GM23338 (cell line): ENCODE measurements at regions not wholly inside any gene's neighbourhood (a gene's known extent, or its start where the extent isn't known, plus 50 kb on each side); places are given as distances from the start of the nearest gene placed in this dataset.
"Not testable (repeated sequence)": the region's sequence is repeated elsewhere in the genome, so short reads cannot be mapped to it uniquely, and the experiment has no call there.

ENCODE experiments used
- ATAC-seq: fragments of 200-7000 bp; cut with Tn5 transposase; 3 replicates; pipeline ENCODE4 v1.9.1; 2020
- DNase-seq: peaks from one replicate; pipeline ENCODE4 v3.0.0-alpha.2; 2015; ENCODE audit warnings: low spot score
- H2AFZ ChIP-seq: fragments of 200-600 bp; sonication (generic); 2 replicates; pipeline ENCODE4 v1.8.0; 2016; ENCODE audit warnings: antibody characterized with exemption, mild to moderate bottlenecking, moderate library complexity
- H3F3A ChIP-seq: fragments of 200-600 bp; sonication (generic); replicated peaks from 2 replicates; pipeline ENCODE4 v1.8.0; 2017; ENCODE audit warnings: antibody characterized with exemption, mixed run types, low read depth
- H3K27ac ChIP-seq: fragments of 200-600 bp; sonication (generic); 2 replicates; pipeline ENCODE4 v1.6.1; 2016; ENCODE audit warnings: low read depth
- H3K27me3 ChIP-seq: fragments of 200-600 bp; sonication (generic); 2 replicates; pipeline ENCODE4 v1.8.0; 2016; ENCODE audit warnings: mild to moderate bottlenecking, mixed run types, moderate library complexity; ENCODE audit not compliant: insufficient read depth
- H3K36me3 ChIP-seq: fragments of 200-600 bp; sonication (generic); 2 replicates; pipeline ENCODE4 v1.8.0; 2016; ENCODE audit warnings: mild to moderate bottlenecking; ENCODE audit not compliant: insufficient read depth
- H3K4me1 ChIP-seq: fragments of 200-600 bp; sonication (generic); 2 replicates; pipeline ENCODE4 v1.8.0; 2016; ENCODE audit warnings: mild to moderate bottlenecking, moderate library complexity; ENCODE audit not compliant: insufficient read depth
- H3K4me2 ChIP-seq: fragments of 200-600 bp; sonication (generic); 2 replicates; pipeline ENCODE4 v1.7.1; 2017; ENCODE audit warnings: mixed run types
- H3K4me3 ChIP-seq: fragments of 200-600 bp; sonication (generic); 2 replicates; pipeline ENCODE4 v1.6.1; 2016; ENCODE audit warnings: mixed run types
- H3K79me2 ChIP-seq: fragments of 200-600 bp; sonication (generic); replicated peaks from 2 replicates; pipeline ENCODE4 v1.8.0; 2017; ENCODE audit warnings: mild to moderate bottlenecking; ENCODE audit not compliant: insufficient read depth
- H3K9me2 ChIP-seq: fragments of 200-600 bp; sonication (generic); 2 replicates; pipeline ENCODE4 v1.8.0; 2017; ENCODE audit not compliant: insufficient read depth
- H4K20me1 ChIP-seq: fragments of 200-600 bp; sonication (generic); replicated peaks from 2 replicates; pipeline ENCODE4 v1.8.0; 2017; ENCODE audit warnings: mild to moderate bottlenecking; ENCODE audit not compliant: insufficient read depth
- H3K27ac Mint-ChIP-seq: 2 replicates; pipeline ENCODE4 v1.8.0; 2020; ENCODE audit warnings: inconsistent platforms, mild to moderate bottlenecking, moderate library complexity, mixed read lengths
- H3K27me3 Mint-ChIP-seq: 3 replicates; pipeline ENCODE4 v1.8.0; 2022; ENCODE audit warnings: low read depth, mild to moderate bottlenecking, moderate library complexity, mixed read lengths, inconsistent platforms; ENCODE audit not compliant: insufficient read depth, poor library complexity
- H3K36me3 Mint-ChIP-seq: 3 replicates; pipeline ENCODE4 v1.8.0; 2021; ENCODE audit warnings: low read depth, mild to moderate bottlenecking, inconsistent platforms, moderate library complexity, mixed read lengths
- H3K4me1 Mint-ChIP-seq: 3 replicates; pipeline ENCODE4 v1.8.0; 2020; ENCODE audit warnings: mild to moderate bottlenecking, inconsistent platforms, mixed read lengths
- H3K4me3 Mint-ChIP-seq: 3 replicates; pipeline ENCODE4 v1.8.0; 2021; ENCODE audit warnings: moderate library complexity, mild to moderate bottlenecking, inconsistent platforms, mixed read lengths
- H3K9me3 Mint-ChIP-seq: 3 replicates; pipeline ENCODE4 v1.8.0; 2020; ENCODE audit warnings: moderate library complexity, mild to moderate bottlenecking, inconsistent platforms, mixed read lengths
- TF ChIP-seq, protein P1 (sequence below), 2 experiments: fragments of 200-600 bp in 1 of 2; sonication (generic) in 1 of 2; conservative IDR thresholded peaks; 2 replicates each; pipeline versions ENCODE4 v1.5.1 to v1.6.1; 2016 to 2017; ENCODE audit warnings: antibody characterized with exemption in 2 of 2, low read depth in 2 of 2, mild to moderate bottlenecking in 2 of 2, moderate library complexity in 1 of 2
- TF ChIP-seq, protein P2 (sequence below): IDR thresholded peaks from 2 replicates; pipeline ENCODE4 v1.6.1; 2016; ENCODE audit warnings: antibody characterized with exemption

- not testable (repeated sequence) for H3K27ac ChIP-seq, H3K27me3 ChIP-seq, H3F3A ChIP-seq, H2AFZ ChIP-seq, H3K4me1 Mint-ChIP-seq, H3K4me1 ChIP-seq, H3K9me3 Mint-ChIP-seq, H3K27me3 Mint-ChIP-seq, H3K27ac Mint-ChIP-seq, H3K36me3 Mint-ChIP-seq, ATAC-seq, H4K20me1 ChIP-seq, H3K9me2 ChIP-seq, H3K36me3 ChIP-seq, DNase-seq, H3K79me2 ChIP-seq
- Histone ChIP-seq H3K4me3 (peak overlapping the region; percentile 61; the same call in 1 of the 2 replicates), H3K4me2 (peak overlapping the region; percentile 77; the same call in 1 of the 2 replicates)
- peak overlapping the region; percentile 58 for H3K4me3 Mint-ChIP-seq
These were observed 59.8 kb upstream of the LPGAT1 start for GRCh38 chr1:211890091-211890995.

GRCh38 chr1:211889307-211890090 lies 58.9 kb upstream of the LPGAT1 start:
- H3K4me2 ChIP-seq = peak overlapping the region; percentile 77
- H3K27me3 Mint-ChIP-seq, H3K27ac ChIP-seq, H3K9me2 ChIP-seq, H3K9me3 Mint-ChIP-seq, H3K4me1 ChIP-seq, H3K27ac Mint-ChIP-seq, H4K20me1 ChIP-seq, H3K4me1 Mint-ChIP-seq, H3K36me3 Mint-ChIP-seq, H3K79me2 ChIP-seq, H3K36me3 ChIP-seq, H3F3A ChIP-seq, H3K27me3 ChIP-seq: not testable (repeated sequence)
- peak overlapping the region; percentile 61 for H3K4me3 ChIP-seq
- ATAC-seq (peak; percentile 86), DNase-seq (peak; percentile 65)
- H2AFZ ChIP-seq = peak overlapping the region; percentile 94
- H3K4me3 Mint-ChIP-seq = peak overlapping the region; percentile 66

DNA sequence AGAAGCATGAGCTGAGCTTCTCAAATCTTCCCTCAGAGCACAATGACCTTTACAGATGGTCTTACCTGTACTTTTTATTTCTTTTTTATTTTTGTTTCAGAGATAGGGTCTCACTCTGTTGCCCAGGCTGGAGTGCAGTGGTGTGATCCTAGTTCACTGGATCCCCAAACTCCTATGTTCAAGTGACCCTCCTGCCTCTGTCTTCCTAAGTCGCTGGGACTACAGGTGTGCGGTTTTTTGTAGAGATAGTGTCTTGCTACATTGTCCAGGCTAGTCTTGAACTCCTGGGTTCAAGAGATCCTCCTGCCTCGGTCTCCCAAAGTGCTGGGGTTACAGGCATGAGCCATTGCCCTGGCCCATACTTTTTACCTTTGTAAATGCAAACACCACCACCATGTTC lies 56.0 kb upstream of the LPGAT1 start:
- no peak overlapping the region for H2AFZ ChIP-seq
- ATAC-seq (no peak), DNase-seq (no peak)
- Mint-ChIP-seq H3K27ac (no peak overlapping the region), H3K4me3 (no peak overlapping the region), H3K36me3 (no peaks in the 10 kb centered on the region), H3K27me3 (peaks cover 9% of the 10 kb centered on the region), H3K4me1 (peaks cover 2% of the 10 kb centered on the region; the same call in 2 of the 3 replicates), H3K9me3 (peaks cover 15% of the 10 kb centered on the region; the same call in 2 of the 3 replicates)
- no peaks in the 10 kb centered on the region for H4K20me1 ChIP-seq
- no peak overlapping the region for H3K4me3 ChIP-seq
- no peaks in the 10 kb centered on the region for H3F3A ChIP-seq
- peaks cover 8% of the 10 kb centered on the region; the same call in 1 of the 2 replicates for H3K9me2 ChIP-seq
- TF ChIP-seq, protein P1, sequence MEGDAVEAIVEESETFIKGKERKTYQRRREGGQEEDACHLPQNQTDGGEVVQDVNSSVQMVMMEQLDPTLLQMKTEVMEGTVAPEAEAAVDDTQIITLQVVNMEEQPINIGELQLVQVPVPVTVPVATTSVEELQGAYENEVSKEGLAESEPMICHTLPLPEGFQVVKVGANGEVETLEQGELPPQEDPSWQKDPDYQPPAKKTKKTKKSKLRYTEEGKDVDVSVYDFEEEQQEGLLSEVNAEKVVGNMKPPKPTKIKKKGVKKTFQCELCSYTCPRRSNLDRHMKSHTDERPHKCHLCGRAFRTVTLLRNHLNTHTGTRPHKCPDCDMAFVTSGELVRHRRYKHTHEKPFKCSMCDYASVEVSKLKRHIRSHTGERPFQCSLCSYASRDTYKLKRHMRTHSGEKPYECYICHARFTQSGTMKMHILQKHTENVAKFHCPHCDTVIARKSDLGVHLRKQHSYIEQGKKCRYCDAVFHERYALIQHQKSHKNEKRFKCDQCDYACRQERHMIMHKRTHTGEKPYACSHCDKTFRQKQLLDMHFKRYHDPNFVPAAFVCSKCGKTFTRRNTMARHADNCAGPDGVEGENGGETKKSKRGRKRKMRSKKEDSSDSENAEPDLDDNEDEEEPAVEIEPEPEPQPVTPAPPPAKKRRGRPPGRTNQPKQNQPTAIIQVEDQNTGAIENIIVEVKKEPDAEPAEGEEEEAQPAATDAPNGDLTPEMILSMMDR (conservative IDR thresholded peaks at IDR 0.05; ENCODE audit: low read depth in 2 of 2) = no peak
- TF ChIP-seq, protein P2, sequence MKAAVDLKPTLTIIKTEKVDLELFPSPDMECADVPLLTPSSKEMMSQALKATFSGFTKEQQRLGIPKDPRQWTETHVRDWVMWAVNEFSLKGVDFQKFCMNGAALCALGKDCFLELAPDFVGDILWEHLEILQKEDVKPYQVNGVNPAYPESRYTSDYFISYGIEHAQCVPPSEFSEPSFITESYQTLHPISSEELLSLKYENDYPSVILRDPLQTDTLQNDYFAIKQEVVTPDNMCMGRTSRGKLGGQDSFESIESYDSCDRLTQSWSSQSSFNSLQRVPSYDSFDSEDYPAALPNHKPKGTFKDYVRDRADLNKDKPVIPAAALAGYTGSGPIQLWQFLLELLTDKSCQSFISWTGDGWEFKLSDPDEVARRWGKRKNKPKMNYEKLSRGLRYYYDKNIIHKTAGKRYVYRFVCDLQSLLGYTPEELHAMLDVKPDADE = no peak
- no peaks in the 10 kb centered on the region for H3K36me3 ChIP-seq
- H3K27ac ChIP-seq = no peak overlapping the region
- no peaks in the 10 kb centered on the region for H3K79me2 ChIP-seq
- H3K27me3 ChIP-seq = no peaks in the 10 kb centered on the region
- no peaks in the 10 kb centered on the region for H3K4me1 ChIP-seq
- no peak overlapping the region for H3K4me2 ChIP-seq
